ENCODE measurements at regions not wholly inside any gene's neighbourhood (a gene's known extent, or its start where the extent isn't known, plus 50 kb on each side); places are given as distances from the start of the nearest gene placed in this dataset.

GRCh38 chr2:59922450-59922849 lies 631.0 kb downstream of the BCL11A start:
- Histone ChIP-seq H3K36me3 (replicated peaks; ENCODE audit: insufficient read depth, low read length) (no peaks in the 10 kb centered on the region), H3K27ac (ENCODE audit: low read length) (no peak overlapping the region), H4K20me1 (ENCODE audit: insufficient read depth, low read length) (no peaks in the 10 kb centered on the region), H3K9me2 (replicated peaks; ENCODE audit: insufficient read depth, low read length) (no peaks in the 10 kb centered on the region), H3K4me1 (ENCODE audit: low read length) (no peaks in the 10 kb centered on the region), H3K9ac (ENCODE audit: low read length) (no peak overlapping the region), H3K4me2 (ENCODE audit: low read depth, low read length) (no peak overlapping the region), H3K4me3 (ENCODE audit: low read length) (no peak overlapping the region), H3F3A (ENCODE audit: insufficient read depth, low read length) (no peaks in the 10 kb centered on the region), H3K9me3 (replicated peaks; ENCODE audit: insufficient read depth, low read length) (no peaks in the 10 kb centered on the region), H3K27me3 (replicated peaks; ENCODE audit: insufficient read depth, low read length) (no peaks in the 10 kb centered on the region), H3K79me2 (ENCODE audit: low read length) (no peaks in the 10 kb centered on the region), H2AFZ (ENCODE audit: low read length) (no peak overlapping the region)
- TF ChIP-seq EZH2 (optimal IDR thresholded peaks at IDR 0.05; ENCODE audit: low read depth, low read length), result no peak
- no peak for TF ChIP-seq CTCF (IDR thresholded peaks at IDR 0.05; ENCODE audit: low read length)
- TF ChIP-seq EZH2phosphoT487 (IDR thresholded peaks at IDR 0.05; ENCODE audit: low read length), result no peak
- no peak for DNase-seq

GRCh38 chr2:59921743-59922142 lies 631.7 kb downstream of the BCL11A start:
- no peaks in the 10 kb centered on the region for H3K9me3 ChIP-seq (replicated peaks; ENCODE audit: insufficient read depth, low read length)
- DNase-seq, result no peak

GRCh38 chr2:59920961-59921360 lies 632.5 kb downstream of the BCL11A start:
- Histone ChIP-seq H3K9me2 (replicated peaks; ENCODE audit: insufficient read depth, low read length) (no peaks in the 10 kb centered on the region), H3F3A (ENCODE audit: insufficient read depth, low read length) (no peaks in the 10 kb centered on the region), H3K9ac (ENCODE audit: low read length) (no peak overlapping the region), H3K4me3 (ENCODE audit: low read length) (no peak overlapping the region), H3K9me3 (replicated peaks; ENCODE audit: insufficient read depth, low read length) (no peaks in the 10 kb centered on the region), H2AFZ (ENCODE audit: low read length) (no peak overlapping the region), H3K36me3 (replicated peaks; ENCODE audit: insufficient read depth, low read length) (no peaks in the 10 kb centered on the region), H3K4me1 (ENCODE audit: low read length) (no peaks in the 10 kb centered on the region), H4K20me1 (ENCODE audit: insufficient read depth, low read length) (no peaks in the 10 kb centered on the region), H3K79me2 (ENCODE audit: low read length) (no peaks in the 10 kb centered on the region), H3K27me3 (replicated peaks; ENCODE audit: insufficient read depth, low read length) (no peaks in the 10 kb centered on the region), H3K27ac (ENCODE audit: low read length) (no peak overlapping the region), H3K4me2 (ENCODE audit: low read depth, low read length) (no peak overlapping the region)
- no peak for TF ChIP-seq EZH2 (optimal IDR thresholded peaks at IDR 0.05; ENCODE audit: low read depth, low read length)
- TF ChIP-seq EZH2phosphoT487 (IDR thresholded peaks at IDR 0.05; ENCODE audit: low read length), result no peak
- DNase-seq, result no peak

More at GRCh38 chr2:59921743-59922142, 631.7 kb downstream of the BCL11A start:
- TF ChIP-seq CTCF (IDR thresholded peaks at IDR 0.05; ENCODE audit: low read length) (no peak), EZH2 (optimal IDR thresholded peaks at IDR 0.05; ENCODE audit: low read depth, low read length) (no peak), EZH2phosphoT487 (IDR thresholded peaks at IDR 0.05; ENCODE audit: low read length) (no peak)
- Histone ChIP-seq H3K27ac (ENCODE audit: low read length) (no peak overlapping the region), H3K27me3 (replicated peaks; ENCODE audit: insufficient read depth, low read length) (no peaks in the 10 kb centered on the region), H3K9ac (ENCODE audit: low read length) (no peak overlapping the region), H3K4me1 (ENCODE audit: low read length) (no peaks in the 10 kb centered on the region), H4K20me1 (ENCODE audit: insufficient read depth, low read length) (no peaks in the 10 kb centered on the region), H3F3A (ENCODE audit: insufficient read depth, low read length) (no peaks in the 10 kb centered on the region), H2AFZ (ENCODE audit: low read length) (no peak overlapping the region), H3K4me2 (ENCODE audit: low read depth, low read length) (no peak overlapping the region), H3K79me2 (ENCODE audit: low read length) (no peaks in the 10 kb centered on the region), H3K9me2 (replicated peaks; ENCODE audit: insufficient read depth, low read length) (no peaks in the 10 kb centered on the region), H3K4me3 (ENCODE audit: low read length) (no peak overlapping the region), H3K36me3 (replicated peaks; ENCODE audit: insufficient read depth, low read length) (no peaks in the 10 kb centered on the region)

- Histone ChIP-seq H4K20me1 (ENCODE audit: insufficient read depth, low read length) (no peaks in the 10 kb centered on the region), H3K9me3 (replicated peaks; ENCODE audit: insufficient read depth, low read length) (no peaks in the 10 kb centered on the region), H3K9me2 (replicated peaks; ENCODE audit: insufficient read depth, low read length) (no peaks in the 10 kb centered on the region), H3F3A (ENCODE audit: insufficient read depth, low read length) (no peaks in the 10 kb centered on the region), H3K4me3 (ENCODE audit: low read length) (no peak overlapping the region), H3K27me3 (replicated peaks; ENCODE audit: insufficient read depth, low read length) (no peaks in the 10 kb centered on the region), H3K4me1 (ENCODE audit: low read length) (no peaks in the 10 kb centered on the region), H2AFZ (ENCODE audit: low read length) (no peak overlapping the region), H3K79me2 (ENCODE audit: low read length) (no peaks in the 10 kb centered on the region), H3K4me2 (ENCODE audit: low read depth, low read length) (no peak overlapping the region), H3K36me3 (replicated peaks; ENCODE audit: insufficient read depth, low read length) (no peaks in the 10 kb centered on the region), H3K9ac (ENCODE audit: low read length) (no peak overlapping the region), H3K27ac (ENCODE audit: low read length) (no peak overlapping the region)
- DNase-seq, result no peak
- TF ChIP-seq CTCF (IDR thresholded peaks at IDR 0.05; ENCODE audit: low read length), result no peak
- no peak for TF ChIP-seq EZH2 (optimal IDR thresholded peaks at IDR 0.05; ENCODE audit: low read depth, low read length)
- no peak for TF ChIP-seq EZH2phosphoT487 (IDR thresholded peaks at IDR 0.05; ENCODE audit: low read length)
Observed at GRCh38 chr2:59920307-59920706, 633.1 kb downstream of the BCL11A start.

All from MM.1S (cell line).